GM18519 (cell line): ENCODE measurements at regions not wholly inside any gene's neighbourhood (a gene's known extent, or its start where the extent isn't known, plus 50 kb on each side); places are given as distances from the start of the nearest gene placed in this dataset.

ENCODE experiments used
- ATAC-seq: cut with Tn5 transposase; IDR thresholded peaks from one replicate; pipeline ENCODE4 v1.9.1; 2021; ENCODE audit warnings: mild to moderate bottlenecking, moderate library complexity; ENCODE audit not compliant: unreplicated experiment, low FRiP score

DNA sequence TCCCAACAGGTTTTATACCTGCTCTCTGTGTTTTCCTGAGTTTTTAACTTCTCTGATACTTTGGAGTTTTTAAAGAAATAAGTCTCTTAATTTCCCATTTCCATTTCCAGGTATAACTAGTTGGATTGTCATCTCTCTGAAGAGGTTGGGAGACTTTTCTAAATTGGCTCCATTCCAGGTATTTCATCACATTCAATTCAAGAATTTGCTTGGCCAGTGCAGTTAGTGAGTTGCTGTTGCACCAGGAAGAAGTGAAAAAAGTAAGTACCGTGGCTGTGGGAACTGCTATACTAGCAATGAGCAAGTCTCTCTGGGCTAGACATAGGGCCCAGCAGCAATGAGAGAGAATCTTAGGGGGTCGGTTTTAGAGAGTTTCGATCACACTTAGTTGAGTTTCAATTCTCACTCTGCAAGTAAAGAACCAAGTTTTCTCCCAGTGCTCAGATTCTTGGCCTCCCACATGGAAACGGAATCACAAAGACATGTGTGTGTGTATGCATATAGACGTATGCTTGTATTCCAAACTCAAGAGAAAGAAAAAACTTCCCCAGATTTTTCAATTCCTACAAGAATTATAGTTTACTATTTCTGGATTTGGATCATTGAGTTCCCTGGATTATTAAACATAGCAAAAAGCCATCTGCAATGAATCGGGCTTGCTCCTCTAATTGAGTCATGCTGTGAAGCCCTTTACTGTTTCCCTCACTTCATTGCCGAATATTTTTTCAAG lies 894.4 kb downstream of the BCL11A start:
- ATAC-seq, result no peak

DNA sequence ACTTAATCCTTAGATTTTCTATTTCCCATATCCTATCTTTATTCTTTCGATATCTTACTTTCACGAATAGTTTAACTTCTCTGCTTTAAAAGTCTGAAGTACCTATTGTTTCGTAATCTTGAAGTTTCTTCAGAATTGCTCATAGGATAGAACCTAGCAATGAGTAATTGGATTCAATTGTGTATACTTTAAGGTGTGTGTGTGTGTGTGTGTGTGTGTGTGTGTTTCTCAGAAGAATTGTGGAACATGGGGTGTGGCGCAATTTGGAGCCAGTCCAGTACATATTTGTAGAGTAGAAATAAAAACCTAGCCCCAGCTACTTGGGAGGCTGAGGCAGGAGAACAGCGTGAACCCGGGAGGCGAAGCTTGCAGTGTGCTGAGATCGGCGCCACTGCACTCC lies 897.6 kb downstream of the BCL11A start:
- no peak for ATAC-seq

DNA sequence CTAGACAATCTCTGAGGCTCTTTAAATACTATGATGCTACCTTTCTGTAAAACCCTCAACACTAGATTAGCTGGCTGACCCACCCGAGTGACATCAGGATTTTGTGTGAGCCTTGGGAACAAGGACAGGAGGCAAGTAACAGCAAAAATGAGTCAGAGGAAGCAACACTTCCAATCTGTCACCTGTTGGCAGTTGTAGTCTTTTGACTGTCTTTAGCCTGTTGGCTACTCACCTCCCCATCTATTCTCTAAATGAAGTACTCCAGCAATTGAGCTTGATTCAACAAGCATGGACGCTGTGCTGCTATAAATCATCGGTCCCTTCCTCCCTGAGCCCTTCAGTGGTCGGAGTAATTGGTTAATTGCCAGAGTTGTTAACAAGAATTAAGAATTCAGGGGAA lies 898.7 kb downstream of the BCL11A start:
- ATAC-seq, result no peak

DNA sequence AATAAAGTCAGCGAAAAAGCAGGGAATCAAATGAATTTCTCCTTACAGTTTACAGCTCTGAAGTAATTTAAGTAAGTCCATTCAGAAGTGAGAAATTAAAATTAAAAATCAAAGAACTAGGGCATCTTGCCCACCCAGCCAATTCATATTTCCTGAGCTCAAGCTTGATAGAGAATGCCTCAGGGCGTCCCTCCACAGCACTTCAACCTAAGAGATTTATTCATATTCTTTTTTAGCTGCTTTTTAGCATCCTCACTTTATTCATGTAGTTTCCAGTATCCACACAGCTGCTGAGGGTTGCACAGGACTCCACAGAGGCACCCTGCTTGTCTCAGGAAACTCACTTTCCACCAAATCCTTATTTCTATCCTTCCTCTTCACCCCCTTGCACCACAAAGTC lies 900.3 kb downstream of the BCL11A start:
- ATAC-seq, result no peak

DNA sequence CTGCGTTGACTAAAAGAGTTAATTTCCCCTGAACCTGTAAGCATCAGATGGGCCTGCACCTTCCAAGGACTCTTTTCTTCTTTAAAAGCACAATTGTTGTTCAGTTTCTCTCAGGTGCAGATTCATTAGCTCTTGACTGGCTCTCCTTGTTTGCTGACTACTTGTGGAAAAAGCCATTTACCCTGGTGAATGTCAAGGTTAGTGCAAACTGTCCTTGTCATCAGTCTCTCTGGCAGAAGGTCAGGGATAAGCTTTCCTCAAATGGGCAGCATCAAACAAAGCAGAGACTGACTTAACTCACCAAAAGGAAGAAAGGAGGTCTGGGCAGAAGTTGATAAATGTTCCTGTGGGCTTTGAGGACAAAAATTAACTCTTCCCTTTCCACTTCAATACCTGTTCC lies 922.7 kb downstream of the BCL11A start:
- no peak for ATAC-seq

DNA sequence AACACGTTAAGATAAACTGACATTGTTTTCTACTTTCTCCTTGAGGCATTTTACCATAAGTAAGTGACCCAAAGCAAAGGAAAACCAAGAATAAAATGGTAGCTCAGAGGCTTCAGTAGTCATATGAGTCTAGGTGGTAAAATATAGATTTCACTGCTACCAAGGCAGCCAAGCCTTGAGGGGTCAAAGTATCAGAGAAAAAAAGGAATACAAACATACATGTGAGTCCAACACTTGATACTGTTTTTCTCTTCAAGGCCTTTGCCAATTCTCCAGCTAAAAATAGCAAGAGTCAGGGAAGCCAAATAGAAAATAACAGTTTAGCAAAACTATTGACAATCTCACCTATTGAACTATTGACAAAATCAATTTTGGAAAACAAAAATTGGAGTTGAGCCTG lies 925.9 kb downstream of the BCL11A start:
- no peak for ATAC-seq

DNA sequence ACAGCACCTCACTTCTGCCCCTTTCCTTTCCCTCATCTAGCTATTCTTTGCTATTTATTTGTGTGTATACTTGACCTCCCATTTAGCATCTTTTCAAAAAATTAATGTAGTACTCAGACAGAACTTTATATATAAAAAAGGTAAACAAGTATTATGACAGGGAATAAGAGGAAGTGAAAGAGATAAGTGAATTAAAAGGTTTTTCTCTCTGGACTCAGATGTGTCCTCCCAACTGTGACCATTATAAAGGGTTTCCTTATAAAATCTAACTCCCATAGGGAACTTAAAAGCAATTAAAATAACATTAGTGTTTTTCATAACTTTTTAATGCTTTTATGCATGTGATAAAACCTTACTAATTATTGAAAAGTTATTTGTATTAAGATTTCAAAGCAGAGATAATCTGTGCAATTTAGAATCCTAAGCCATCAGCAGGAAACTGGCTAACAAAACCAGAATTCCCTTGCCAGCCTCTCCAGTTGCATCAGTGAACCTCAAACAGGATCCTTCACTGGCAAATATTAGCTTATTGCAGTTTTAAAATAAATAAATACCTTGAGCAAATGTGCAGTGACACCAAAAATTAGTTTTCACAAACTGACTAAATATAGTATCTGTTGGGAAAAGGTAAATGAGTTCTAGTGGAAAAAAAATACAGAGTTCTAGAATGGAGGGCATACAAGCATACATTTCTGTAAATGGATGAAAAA lies 930.7 kb downstream of the BCL11A start:
- ATAC-seq, result no peak

DNA sequence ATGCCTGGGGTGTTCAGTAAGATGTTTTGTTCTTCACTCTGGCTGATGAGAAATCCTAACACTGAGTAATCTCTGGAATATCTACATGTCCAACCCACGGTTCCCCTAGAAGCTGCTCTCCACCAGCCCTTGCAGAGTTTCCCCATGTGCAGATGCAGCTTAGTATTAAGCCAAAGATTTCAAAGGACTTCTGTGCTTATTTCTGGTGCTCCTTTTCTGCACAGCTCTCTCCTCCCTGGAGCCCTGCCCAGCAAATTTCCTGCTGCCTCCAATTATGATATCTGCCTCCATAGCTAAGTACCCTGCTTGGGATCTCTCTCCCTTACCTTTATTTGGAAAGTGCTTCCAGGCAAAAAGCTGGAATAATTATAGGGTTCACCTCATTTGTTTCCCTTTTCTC lies 949.3 kb downstream of the BCL11A start:
- no peak for ATAC-seq

DNA sequence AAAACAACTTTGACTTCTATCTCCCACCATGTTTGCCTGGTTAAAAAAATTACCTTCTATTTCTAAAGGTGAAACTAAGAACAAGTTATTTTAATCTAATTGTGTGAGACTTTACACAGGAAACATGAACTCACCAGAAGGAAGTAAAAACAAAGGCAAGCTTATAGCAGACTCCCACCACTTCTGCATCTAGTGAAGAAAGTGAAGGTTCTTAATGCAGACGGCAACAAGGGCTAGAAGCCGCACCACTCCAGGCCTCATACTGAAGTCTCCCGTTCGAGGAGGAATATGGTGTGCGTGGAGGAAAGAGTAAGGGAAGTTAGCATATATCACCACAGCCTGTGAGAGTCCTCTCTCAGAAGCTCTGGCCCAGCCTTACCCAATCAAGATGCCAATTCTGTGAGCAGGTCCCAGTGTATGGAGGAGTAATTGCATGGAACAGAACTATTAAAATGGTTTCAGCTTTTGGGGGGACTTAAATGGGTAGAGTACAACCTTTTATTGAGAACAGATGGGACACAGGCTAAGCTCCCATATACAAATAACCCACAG lies 958.7 kb downstream of the BCL11A start:
- peak; percentile 82 for ATAC-seq

DNA sequence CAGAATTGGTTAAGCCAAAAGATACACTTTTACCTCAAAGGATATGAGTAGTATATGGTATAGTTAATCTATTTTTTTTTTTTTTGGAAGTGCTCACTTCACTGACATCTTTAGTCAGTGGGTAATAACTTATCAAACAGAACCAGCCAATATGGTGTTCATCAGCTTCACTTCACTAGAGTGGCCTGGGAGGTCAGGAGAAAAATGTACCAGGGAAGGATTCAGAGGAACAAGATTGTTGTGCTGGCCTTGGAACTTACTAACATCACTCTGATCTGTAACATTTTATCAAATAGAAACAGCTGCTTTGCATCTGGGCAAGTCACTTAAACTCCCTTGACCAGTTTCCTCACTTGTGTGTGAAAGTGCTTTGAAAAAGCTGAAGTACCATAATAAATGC lies 962.7 kb downstream of the BCL11A start:
- ATAC-seq, result no peak

DNA sequence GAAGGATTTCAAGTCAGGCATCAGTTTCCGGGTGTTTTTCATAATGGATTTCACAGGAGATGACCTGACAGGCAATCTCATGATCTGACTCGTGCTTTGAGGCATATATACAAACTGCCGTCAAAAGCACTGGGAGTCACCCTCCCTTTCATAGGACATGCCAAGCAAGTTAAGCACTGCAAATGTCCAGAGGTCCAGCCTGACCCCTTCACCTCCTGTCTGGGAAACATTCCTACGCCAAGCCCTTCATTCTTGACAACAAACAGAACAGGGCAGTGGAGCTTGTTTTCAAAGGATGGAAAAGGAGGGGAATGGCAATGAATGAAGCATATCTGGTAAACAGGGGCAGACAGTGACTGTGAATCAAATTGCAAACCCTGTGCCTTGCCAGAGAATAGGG lies 963.6 kb downstream of the BCL11A start:
- no peak for ATAC-seq

DNA sequence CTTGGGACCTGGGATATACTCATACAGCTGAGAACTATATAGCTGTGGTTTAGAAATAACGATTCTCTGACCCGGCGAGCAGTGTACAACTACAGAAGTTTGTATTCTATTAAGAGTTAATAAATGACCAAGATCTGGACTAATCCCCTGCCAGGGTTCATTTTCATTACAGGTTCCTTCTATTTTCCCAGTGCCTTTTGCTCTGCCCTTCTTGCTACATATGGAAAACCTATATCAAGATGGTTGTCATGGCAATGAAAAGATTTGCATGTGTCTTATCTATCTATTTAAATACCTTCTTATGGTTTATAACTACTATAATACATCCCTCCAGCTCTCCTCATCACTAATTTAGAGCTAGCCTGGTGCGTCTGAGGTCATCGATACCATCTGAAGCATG lies 965.2 kb downstream of the BCL11A start:
- no peak for ATAC-seq

DNA sequence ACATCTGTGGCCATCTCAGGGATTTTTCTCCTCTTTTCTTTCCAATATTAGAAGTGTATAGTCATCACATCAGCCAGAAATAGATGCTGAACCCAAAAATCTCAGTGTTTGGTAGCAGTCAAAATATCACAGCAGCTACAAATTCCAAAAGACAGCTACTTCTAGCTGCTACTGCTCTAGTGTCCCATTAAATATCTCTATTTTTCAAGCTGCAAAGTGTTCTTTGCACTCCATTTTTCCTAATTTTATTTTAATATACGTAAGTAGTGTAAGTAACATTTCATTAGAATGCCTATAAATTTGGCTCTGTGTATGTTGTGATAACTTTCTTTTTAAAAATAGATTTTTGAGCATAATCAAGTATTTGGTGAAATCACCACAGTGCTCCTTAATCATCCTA lies 967.3 kb downstream of the BCL11A start:
- ATAC-seq, result no peak

DNA sequence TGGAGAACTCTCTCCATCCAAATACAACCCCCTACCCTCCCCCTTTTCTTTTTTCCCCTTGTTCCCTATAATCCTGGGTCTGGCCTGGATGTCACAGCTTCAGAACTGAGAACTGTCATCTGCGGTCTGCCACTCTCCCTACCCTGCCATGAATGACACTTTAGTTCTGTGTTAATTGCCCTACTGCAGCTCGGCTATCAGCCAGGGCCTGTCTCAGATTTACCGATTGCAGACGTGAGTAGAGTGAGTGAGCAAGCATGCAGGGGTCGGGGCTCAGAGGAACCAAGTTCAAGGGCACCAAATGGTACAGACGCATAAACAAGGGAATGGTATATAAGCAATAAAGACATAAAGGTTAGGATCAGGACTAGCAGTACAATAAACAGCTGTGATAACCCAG lies 967.8 kb downstream of the BCL11A start:
- no peak for ATAC-seq

DNA sequence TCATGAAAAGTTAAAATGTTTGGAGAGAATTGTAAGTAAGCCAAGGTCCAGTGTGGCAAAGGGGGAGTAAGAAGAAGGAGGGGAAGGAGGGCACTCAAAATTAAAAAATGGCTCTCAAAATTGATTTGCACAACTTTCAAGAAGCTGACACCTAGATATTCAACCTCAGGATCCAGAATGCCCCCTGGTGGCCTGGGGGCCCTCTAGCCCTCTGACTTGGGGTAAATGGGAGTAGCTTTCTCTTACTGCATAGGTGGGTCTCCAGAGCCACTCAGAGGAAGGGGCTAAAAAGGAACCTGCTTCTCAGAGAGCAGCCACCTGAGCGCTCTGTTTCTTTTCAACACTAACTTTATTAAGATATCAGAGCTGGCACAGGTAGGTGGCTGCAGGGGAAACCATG lies 968.5 kb downstream of the BCL11A start:
- ATAC-seq, result no peak

DNA sequence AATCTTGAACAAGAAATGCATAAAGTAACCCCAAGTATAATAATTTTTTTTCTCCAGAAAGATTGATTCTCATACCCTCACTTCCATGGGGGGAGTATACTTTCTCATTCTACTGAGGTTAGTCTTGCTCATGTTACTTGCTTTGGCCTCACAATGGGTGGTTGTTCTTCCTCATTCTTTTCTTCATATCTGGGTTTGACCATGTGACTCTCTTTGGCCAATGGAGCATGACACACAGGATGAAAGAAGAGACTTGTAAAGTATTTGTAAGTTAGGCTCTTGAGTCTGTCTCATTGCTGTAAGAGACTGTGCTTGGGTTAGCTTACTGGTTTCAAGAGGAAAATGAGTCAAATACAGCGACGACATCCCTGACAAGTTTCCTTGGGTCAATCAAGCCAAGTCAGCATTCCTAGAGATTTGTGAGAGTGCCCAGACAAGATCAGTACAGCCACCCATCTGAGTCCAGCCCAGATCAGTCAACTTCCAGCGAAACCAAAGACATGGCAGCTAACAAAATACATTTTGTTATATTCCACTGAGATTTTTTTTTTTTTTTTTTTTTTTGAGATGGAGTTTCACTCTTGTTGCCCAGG lies 970.2 kb downstream of the BCL11A start:
- ATAC-seq, result no peak

DNA sequence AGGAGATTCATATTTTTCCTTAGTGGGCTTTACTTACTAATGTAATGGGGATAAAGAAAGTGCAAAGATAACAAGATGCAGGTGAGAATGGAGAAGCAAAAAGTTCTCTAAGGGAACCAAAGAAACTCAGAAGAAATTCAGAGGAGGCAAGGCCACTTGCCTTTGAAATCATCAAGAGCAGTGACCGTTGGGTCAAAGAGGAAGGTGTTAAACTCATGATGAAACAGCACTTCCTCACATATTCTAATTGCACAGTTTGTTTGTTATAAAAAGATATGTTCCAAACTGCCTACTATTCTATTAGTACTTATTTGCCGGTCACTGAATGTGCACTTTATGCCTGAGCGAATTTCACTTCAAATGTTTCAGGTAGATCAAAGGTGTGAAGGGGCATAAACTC lies 975.1 kb downstream of the BCL11A start:
- ATAC-seq, result no peak

DNA sequence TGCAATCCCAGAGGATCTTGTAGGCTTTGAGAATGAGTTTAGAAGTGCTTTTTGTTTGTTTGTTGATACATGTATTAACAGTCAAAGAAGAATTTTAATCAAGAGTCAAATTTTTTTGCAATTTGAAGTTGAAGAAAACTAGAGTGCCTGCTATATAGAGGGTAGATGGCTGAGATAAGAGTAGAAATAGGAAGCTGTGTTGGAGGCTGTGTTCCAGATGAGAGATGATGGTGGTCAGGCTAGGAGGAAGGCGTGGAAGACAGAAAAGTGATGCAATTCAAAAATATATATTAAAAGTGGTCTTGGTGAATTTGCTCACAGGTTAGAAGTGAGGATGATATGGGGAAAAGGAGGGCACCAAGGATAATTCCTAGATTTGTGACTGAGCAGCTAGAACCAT lies 978.3 kb downstream of the BCL11A start:
- ATAC-seq, result no peak

DNA sequence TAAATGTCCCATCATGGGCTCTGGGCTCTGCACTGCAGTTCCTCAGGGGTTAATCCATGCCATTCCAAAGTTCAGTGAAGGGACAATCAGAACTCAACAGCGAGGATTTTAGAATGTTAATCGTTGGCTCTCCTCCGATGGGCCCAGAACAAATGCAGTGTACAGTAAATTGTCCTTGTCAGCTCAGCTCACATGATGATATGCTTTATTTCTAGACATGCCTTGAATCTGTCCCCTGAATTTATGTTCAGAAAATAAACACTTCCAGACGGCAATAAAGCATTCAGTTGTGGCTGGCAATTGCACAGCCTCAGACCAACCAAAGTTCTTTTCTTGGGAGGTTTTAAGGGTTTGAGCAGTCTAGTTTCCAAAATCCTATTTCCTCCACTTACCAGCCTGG lies 981.2 kb downstream of the BCL11A start:
- no peak for ATAC-seq

DNA sequence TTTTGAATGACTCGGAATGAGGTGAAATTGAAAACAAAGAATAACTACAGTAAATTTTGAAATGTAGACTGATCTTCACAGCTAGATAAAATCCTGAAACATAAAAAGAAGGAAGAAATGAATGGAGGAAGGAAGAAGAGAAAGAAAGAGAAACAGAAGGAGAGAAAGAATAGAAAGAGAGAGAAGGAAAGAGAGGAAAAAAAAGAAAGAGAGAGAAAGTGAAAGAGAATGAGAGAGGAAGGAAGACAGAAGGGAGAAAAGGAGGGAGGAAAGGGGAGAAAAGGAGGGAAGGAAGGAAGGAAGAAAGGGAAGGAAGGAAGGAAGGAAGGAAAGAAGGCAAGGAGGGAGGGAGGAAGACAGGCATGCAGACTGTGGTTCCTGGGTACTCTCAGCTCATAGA lies 982.6 kb downstream of the BCL11A start:
- no peak for ATAC-seq

DNA sequence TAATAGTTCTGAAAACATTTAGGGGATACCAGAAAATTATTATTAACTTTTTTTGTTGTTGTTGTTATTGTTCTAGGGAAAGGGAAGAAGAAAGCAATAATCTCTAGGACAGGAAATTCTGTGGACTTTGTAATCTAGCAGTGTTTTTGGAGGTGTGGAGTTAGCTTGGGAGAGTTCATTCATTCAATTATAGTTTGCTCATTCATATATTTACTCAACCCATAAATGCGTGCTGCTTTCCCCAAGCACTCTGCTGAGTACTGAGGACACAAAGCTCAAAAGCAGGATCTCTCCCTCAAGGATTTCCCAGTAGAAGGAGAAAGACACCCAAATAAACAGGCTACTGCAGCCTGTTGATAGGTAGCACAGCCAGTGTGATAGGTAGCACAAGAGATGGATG lies 984.3 kb downstream of the BCL11A start:
- no peak for ATAC-seq

DNA sequence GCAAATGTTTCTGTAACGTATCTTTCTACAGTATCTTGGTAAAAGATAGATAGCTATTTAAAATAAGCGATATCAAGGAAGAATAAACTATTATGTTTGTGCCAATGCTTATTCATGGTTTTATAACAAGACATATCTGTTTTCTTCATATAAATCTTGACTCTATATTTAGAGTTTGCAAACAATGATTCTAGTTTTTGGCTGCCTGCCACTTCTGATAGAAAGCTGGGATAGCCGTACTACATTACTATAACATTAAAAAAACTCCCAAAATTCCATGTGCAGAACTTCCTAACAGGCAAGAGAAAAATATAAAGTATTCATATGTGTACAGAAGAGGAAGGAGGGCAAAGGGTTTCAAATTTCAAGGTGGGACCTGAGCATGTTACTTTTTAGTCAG lies 985.0 kb downstream of the BCL11A start:
- ATAC-seq, result no peak
